ENCODE measurements at regions not wholly inside any gene's neighbourhood (a gene's known extent, or its start where the extent isn't known, plus 50 kb on each side); places are given as distances from the start of the nearest gene placed in this dataset.

DNA sequence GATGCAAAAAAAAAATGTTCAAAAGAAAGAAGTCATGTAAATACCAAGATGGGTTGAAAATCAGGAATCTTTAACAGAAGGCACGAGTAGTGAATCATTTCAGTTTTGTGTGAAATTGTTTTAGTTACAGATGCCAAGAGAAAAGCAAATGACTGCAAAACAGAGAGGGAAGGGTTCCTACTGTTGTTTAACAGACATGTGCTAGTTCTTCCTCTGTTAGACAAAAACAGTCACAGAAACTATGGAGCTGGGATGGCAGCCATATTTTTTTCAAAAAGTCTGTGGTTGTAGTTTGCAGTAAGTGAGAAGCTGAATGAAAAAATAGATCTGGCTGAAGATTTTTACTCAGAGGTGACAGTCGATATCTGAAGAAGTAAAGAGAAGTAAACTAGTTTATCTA lies 511.9 kb downstream of the ZIC1 start:
- TF ChIP-seq, protein P1, sequence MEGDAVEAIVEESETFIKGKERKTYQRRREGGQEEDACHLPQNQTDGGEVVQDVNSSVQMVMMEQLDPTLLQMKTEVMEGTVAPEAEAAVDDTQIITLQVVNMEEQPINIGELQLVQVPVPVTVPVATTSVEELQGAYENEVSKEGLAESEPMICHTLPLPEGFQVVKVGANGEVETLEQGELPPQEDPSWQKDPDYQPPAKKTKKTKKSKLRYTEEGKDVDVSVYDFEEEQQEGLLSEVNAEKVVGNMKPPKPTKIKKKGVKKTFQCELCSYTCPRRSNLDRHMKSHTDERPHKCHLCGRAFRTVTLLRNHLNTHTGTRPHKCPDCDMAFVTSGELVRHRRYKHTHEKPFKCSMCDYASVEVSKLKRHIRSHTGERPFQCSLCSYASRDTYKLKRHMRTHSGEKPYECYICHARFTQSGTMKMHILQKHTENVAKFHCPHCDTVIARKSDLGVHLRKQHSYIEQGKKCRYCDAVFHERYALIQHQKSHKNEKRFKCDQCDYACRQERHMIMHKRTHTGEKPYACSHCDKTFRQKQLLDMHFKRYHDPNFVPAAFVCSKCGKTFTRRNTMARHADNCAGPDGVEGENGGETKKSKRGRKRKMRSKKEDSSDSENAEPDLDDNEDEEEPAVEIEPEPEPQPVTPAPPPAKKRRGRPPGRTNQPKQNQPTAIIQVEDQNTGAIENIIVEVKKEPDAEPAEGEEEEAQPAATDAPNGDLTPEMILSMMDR (IDR thresholded peaks at IDR 0.05) = no peak
- no peak for TF ChIP-seq POLR2A (IDR thresholded peaks at IDR 0.05)
